HG03103 (cell line): ENCODE measurements at regions not wholly inside any gene's neighbourhood (a gene's known extent, or its start where the extent isn't known, plus 50 kb on each side); places are given as distances from the start of the nearest gene placed in this dataset.

Experiments used
- ATAC-seq: cut with Tn5 transposase; IDR thresholded peaks from one replicate; pipeline ENCODE4 v1.9.1; 2021; ENCODE audit warnings: low read depth; ENCODE audit not compliant: unreplicated experiment

- ATAC-seq = no peak
Measured at GRCh38 chr15:47258521-47258920, 458.8 kb upstream of the SEMA6D start.

GRCh38 chr15:47265686-47266085 lies 451.6 kb upstream of the SEMA6D start:
- no peak for ATAC-seq

- no peak for ATAC-seq
Measured at GRCh38 chr15:47266566-47266965, 450.7 kb upstream of the SEMA6D start.

GRCh38 chr15:47273864-47274263 lies 443.4 kb upstream of the SEMA6D start:
- ATAC-seq = no peak

- ATAC-seq = no peak
Measured at GRCh38 chr15:47283246-47283645, 434.1 kb upstream of the SEMA6D start.

- no peak for ATAC-seq
Measured at GRCh38 chr15:47288794-47289193, 428.5 kb upstream of the SEMA6D start.

GRCh38 chr15:47289656-47290055 lies 427.6 kb upstream of the SEMA6D start:
- ATAC-seq = no peak

GRCh38 chr15:47291767-47292166 lies 425.5 kb upstream of the SEMA6D start:
- no peak for ATAC-seq

- ATAC-seq = no peak
Measured at GRCh38 chr15:47292638-47293190, 424.6 kb upstream of the SEMA6D start.

GRCh38 chr15:47293466-47294162 lies 423.7 kb upstream of the SEMA6D start:
- no peak for ATAC-seq

GRCh38 chr15:47294765-47295259 lies 422.5 kb upstream of the SEMA6D start:
- ATAC-seq = no peak

- ATAC-seq = no peak
Measured at GRCh38 chr15:47296881-47297280, 420.4 kb upstream of the SEMA6D start.

- no peak for ATAC-seq
Measured at GRCh38 chr15:47299846-47300434, 417.4 kb upstream of the SEMA6D start.

- ATAC-seq = no peak
Measured at GRCh38 chr15:47300596-47300995, 416.7 kb upstream of the SEMA6D start.

- no peak for ATAC-seq
Measured at GRCh38 chr15:47301481-47301880, 415.8 kb upstream of the SEMA6D start.

GRCh38 chr15:47304656-47305055 lies 412.6 kb upstream of the SEMA6D start:
- no peak for ATAC-seq

GRCh38 chr15:47312161-47312560 lies 405.1 kb upstream of the SEMA6D start:
- ATAC-seq = no peak

- ATAC-seq = no peak
Measured at GRCh38 chr15:47326410-47327333, 390.6 kb upstream of the SEMA6D start.

- ATAC-seq = no peak
Measured at GRCh38 chr15:47331829-47332393, 385.4 kb upstream of the SEMA6D start.

- no peak for ATAC-seq
Measured at GRCh38 chr15:47332481-47332880, 384.8 kb upstream of the SEMA6D start.

- ATAC-seq = no peak
Measured at GRCh38 chr15:47333734-47334133, 383.6 kb upstream of the SEMA6D start.
